Endometrium (tissue), 2 donors: ENCODE measurements at regions not wholly inside any gene's neighbourhood (a gene's known extent, or its start where the extent isn't known, plus 50 kb on each side); places are given as distances from the start of the nearest gene placed in this dataset.

Experiments
- FAIRE-seq: peaks from 2 replicates; lab custom pipeline; 2012; peaks lifted over from hg19 to GRCh38; lab: Jason Lieb, UNC
- donor health status: control.
- donor health status: control.

DNA sequence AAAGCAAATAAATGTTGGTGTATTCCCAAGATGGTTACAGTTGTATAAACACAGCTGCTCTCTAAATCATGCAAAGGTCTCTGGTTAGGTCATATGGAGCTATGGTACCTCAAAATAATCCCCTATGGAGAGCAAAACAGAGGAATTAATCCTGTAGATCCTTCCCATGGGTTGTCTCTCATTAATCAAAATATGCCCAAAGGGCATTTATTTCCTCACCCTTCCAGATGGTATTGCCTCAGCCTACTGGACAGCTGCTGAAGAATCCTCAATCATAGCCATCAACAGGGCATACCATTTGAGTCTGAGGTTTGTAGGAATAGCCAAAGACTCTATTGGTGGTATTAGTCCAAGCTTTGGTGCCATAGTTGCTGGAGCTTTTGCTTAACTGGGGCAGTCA lies 360.9 kb downstream of the RPL10L start:
- no peak for FAIRE-seq

DNA sequence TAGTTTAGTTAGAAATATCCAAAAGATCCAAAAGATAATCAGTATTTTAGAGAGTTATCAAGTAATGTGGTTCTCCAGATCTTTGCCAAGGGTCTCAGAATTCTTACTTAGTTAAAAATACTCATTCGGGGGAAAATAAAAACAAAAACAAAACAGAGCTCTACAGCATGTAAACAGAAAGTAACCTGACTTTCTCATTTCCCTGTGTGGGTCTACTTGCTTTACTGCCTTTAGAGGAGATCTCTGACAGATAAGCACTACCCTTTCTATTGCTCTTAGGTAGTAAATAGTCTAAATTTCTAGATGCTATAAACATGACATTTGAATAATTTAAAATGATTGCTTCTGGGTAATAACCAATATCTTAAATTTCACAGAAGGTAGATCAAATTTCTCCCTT lies 371.8 kb downstream of the RPL10L start:
- no peak for FAIRE-seq

DNA sequence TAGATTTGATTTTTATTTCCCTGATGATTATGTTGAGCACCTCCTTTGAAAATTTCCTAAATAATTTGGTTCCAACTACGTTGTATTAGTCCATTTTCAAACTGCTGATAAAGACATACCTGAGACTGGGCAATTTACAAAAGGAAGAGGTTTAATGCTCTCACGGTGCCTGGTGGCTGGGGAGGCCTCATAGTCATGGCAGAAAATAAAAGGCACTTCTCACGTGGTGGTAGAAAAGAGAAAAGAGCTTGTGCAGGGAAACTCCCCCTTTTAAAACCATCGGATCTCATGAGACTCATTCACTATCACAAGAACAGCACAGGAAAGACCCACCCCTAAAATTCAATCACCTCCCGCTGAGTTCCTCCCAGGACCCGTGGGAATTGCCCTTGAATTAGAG lies 372.3 kb downstream of the RPL10L start:
- FAIRE-seq = no peak

DNA sequence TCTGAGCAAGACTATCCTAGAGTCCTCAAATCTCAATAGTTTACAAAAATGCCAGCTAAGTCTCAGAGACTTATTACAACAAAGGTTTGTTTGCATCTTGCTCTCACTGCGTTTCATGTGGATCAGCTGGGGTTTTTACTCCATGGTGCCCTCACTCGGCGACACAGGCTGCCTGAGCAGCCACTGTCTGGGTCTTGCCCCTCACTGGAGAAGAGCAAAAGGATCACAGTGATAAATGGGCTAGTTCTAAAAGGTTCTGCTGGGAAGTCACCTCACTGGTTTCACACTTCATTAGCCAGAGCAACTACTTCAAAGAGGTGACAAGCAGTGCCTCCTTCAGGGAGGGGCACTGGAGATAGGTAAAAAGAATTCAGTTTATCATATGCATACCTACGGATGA lies 392.0 kb downstream of the RPL10L start:
- FAIRE-seq = no peak

DNA sequence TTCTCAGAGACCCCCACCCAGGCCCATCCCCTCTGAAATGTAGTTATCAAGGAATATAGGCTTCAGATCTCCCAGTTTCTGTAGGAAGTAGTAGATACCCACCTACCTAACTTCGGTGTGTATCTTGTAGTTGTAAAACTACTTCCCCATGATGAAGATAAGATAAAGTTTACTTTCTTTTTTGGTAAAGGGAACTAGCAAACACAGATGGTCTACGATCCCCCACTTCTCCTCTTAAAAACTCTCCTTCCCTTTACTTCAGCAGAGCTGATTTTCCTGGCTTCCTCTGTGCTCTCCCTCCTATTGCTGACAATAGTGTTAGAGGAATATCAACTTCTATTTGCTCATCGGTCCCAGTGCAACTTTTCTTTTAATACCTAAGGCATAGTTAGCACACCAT lies 395.2 kb downstream of the RPL10L start:
- FAIRE-seq = no peak

DNA sequence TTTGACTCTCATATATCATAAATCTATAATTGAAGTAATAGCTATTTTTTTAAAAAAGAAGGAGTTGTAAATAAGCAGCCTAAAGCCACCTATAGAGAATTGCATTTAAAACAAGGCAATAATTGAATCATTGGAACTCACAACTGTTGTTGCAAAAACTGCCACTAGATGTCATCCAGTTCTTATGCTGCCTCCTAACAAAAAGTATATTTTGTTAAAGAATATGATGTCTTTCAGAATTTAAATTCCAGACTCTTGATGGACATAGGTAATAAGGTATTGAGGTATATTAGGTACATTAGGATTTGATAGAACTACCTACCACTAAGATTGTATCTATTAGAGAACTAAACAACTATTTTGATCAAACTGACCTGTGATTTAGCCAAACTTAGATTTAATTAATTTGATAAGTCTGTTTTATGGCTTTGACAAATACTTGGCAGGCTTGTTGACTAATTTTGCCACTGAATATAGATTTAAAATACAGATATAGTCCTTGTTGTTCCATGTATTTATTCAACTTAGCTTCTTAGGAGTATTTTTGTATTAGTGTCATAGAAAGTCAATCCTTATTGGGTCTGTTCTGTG lies 401.4 kb downstream of the RPL10L start:
- peak; percentile 88 for FAIRE-seq

DNA sequence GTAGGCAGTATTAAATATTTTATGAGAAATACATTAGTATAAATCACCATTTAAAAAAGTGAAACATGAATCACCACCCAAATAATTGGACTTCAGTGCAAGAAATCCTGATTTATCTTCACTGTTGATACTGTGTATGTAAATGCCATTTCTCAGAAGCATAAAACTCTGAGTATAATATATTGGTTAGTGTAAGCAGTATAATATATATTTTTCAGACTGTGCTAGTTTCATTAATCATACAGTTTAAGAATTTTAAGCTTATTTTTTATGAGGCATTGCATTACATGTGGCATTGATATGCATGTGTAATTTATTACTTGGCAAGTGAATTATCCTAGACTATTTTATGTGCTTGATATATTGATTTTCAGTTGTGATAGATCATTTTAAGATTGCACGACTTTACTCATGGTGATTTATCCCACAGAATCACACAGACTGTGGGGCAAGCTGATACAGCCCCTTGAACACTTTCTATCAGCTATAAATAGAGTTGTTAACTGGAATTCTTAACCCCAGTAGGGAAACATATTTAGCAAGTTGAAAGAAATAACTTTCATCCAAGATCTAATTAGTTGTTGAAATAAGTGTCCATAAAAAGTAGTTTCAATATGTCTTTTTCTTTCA lies 403.5 kb downstream of the RPL10L start:
- no peak for FAIRE-seq

DNA sequence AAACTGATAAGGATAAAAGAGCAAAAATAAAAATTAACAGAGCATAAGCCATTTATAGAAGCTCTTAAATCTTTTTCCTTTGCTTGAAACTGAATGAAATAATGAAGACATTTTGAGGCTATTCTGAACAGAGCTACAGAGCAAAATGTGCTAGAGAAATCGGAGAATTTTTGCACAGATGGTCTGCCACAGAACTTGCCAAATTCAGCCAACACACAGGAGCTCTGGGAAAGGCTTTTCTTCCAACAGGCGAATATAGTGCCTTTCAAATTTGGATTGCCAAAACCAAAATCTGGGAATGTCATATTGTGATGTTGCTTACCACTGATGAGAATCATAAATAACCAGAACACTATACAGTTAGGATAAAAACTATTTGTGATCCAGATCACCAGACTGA lies 406.3 kb downstream of the RPL10L start:
- FAIRE-seq = no peak

DNA sequence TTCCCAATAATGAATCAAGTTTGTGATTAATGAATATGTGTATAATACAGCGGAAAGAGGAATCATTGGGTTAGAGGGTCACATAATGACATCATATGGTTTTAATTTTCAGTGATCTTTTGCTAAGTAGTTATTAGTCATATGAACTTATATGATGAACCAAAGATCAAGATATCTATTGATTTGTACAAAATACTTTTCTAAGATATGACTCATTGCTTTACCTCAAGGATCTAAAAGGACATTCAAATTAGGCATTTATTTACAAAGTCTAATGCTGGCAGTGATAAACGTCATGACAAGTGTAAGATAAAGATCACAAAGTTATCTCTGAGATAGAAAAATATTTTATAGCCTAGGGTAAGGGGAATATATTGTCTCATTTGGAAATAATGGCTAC lies 417.8 kb downstream of the RPL10L start:
- FAIRE-seq = no peak

DNA sequence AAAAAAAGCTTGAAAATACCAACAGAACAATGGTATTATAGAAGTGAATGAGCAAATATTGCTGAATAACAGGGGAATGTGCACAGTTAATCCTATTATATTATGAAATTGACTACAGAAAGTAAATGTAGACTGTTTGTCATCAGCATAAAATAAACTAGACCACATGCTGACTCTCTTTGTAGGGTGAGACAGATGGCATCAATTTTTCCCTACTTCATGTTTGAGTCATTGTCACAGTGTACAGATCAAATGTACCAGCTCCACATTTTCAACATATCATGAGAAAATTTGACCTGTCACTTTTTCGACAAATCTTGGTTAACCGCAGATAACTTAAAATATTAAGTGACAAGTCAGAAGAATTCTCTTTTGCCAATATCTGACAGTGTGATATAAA lies 421.0 kb downstream of the RPL10L start:
- no peak for FAIRE-seq

DNA sequence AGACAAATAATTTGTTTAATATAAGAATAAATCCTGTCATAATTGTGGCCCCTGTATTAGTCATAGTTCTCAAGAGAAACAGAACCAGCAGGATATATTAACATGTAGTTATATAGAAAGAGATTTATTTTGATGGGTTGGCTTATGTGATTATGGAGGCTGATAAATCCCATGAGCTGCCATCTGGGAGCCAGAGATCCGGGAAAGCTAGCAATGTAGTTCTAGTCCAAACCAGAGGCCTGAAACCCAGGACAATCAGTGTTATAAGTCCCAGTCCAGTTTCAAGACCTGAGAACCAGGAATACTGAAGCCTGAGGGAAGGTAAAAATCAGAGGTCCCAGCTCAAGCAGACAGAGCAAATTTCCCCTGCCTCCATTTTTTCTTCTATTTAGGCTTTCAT lies 435.8 kb downstream of the RPL10L start:
- FAIRE-seq = no peak

DNA sequence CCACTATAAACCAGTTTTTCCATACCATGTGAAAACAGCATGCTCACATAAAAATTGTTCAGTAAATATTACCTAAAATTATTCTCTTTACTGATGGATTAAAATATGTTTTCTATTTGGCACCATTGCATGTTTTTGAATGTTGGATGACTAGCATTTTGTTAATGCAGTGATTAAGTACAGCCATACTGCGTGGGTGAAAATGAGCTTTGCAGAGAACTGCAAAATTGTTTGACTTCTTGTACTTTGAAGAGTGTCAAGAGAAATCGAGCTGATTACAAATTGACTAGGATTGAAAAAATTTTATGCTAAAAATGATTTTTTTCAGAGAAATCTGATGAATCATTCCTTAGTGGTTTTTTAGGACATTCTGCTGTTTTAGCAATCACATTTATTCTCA lies 452.9 kb downstream of the RPL10L start:
- no peak for FAIRE-seq

DNA sequence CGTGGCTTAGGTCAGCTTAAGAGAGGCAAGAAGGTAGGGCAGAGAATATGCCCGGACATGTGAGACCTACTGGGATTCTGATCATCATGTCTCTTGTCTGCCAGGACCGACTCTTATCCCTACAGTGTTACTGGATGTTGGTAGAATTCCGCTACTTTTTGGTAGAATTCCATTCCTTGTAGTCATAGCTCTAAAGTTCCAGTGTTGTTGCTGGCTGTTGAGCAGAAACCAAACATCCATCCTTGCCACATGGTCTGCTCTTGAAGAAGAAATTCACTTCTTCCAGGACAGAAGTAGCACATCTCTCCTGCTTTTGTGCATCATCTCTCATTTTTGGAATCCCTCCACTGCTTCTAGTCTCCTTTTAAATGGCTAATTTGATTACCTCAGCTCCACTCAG lies 453.7 kb downstream of the RPL10L start:
- no peak for FAIRE-seq
